ENCODE measurements at regions not wholly inside any gene's neighbourhood (a gene's known extent, or its start where the extent isn't known, plus 50 kb on each side); places are given as distances from the start of the nearest gene placed in this dataset.

- DNase-seq (ENCODE audit: low read depth in 3 of 3): no peak
Observed at GRCh38 chr10:129350690-129351089, 116.4 kb upstream of the MGMT start.

GRCh38 chr10:129353101-129353500, 113.9 kb upstream of the MGMT start:
- DNase-seq (ENCODE audit: low read depth in 3 of 3): no peak

GRCh38 chr10:129360046-129360445, 107.0 kb upstream of the MGMT start:
- no peak for DNase-seq (ENCODE audit: low read depth in 3 of 3)

- no peak for DNase-seq (ENCODE audit: low read depth in 3 of 3)
Observed at GRCh38 chr10:129361676-129362376, 105.2 kb upstream of the MGMT start.

GRCh38 chr10:129364949-129365348, 102.1 kb upstream of the MGMT start:
- no peak for DNase-seq (ENCODE audit: low read depth in 3 of 3)

GRCh38 chr10:129365767-129366402, 101.2 kb upstream of the MGMT start:
- no peak for DNase-seq (ENCODE audit: low read depth in 3 of 3)

GRCh38 chr10:129366450-129366849, 100.6 kb upstream of the MGMT start:
- DNase-seq (ENCODE audit: low read depth in 3 of 3): no peak

- DNase-seq (ENCODE audit: low read depth in 3 of 3): no peak
Observed at GRCh38 chr10:129369566-129369965, 97.5 kb upstream of the MGMT start.

GRCh38 chr10:129371541-129371940, 95.5 kb upstream of the MGMT start:
- no peak for DNase-seq (ENCODE audit: low read depth in 3 of 3)

- DNase-seq (ENCODE audit: low read depth in 3 of 3): no peak
Observed at GRCh38 chr10:129372172-129372571, 94.9 kb upstream of the MGMT start.

GRCh38 chr10:129373231-129373630, 93.8 kb upstream of the MGMT start:
- no peak for DNase-seq (ENCODE audit: low read depth in 3 of 3)

GRCh38 chr10:129373718-129374117, 93.3 kb upstream of the MGMT start:
- no peak for DNase-seq (ENCODE audit: low read depth in 3 of 3)

GRCh38 chr10:129375171-129375570, 91.9 kb upstream of the MGMT start:
- DNase-seq (ENCODE audit: low read depth in 3 of 3): no peak

- no peak for DNase-seq (ENCODE audit: low read depth in 3 of 3)
Observed at GRCh38 chr10:129375912-129376311, 91.1 kb upstream of the MGMT start.

GRCh38 chr10:129380279-129380678, 86.8 kb upstream of the MGMT start:
- DNase-seq (ENCODE audit: low read depth in 3 of 3): no peak

GRCh38 chr10:129381741-129382140, 85.3 kb upstream of the MGMT start:
- DNase-seq (ENCODE audit: low read depth in 3 of 3): no peak

GRCh38 chr10:129382401-129382800, 84.6 kb upstream of the MGMT start:
- no peak for DNase-seq (ENCODE audit: low read depth in 3 of 3)

- no peak for DNase-seq (ENCODE audit: low read depth in 3 of 3)
Observed at GRCh38 chr10:129383651-129384050, 83.4 kb upstream of the MGMT start.

GRCh38 chr10:129385600-129385999, 81.4 kb upstream of the MGMT start:
- DNase-seq (ENCODE audit: low read depth in 3 of 3): no peak

GRCh38 chr10:129386415-129387257, 80.4 kb upstream of the MGMT start:
- no peak for DNase-seq (ENCODE audit: low read depth in 3 of 3)

- DNase-seq (ENCODE audit: low read depth in 3 of 3): no peak
Observed at GRCh38 chr10:129387258-129387525, 79.8 kb upstream of the MGMT start.

- DNase-seq (ENCODE audit: low read depth in 3 of 3): no peak
Observed at GRCh38 chr10:129388435-129388834, 78.6 kb upstream of the MGMT start.

- DNase-seq (ENCODE audit: low read depth in 3 of 3): no peak
Observed at GRCh38 chr10:129389194-129389593, 77.8 kb upstream of the MGMT start.
